MM.1S (cell line): ENCODE measurements at regions not wholly inside any gene's neighbourhood (a gene's known extent, or its start where the extent isn't known, plus 50 kb on each side); places are given as distances from the start of the nearest gene placed in this dataset.

Source experiments
- CTCF ChIP-seq: fragments of 300-600 bp; sonication (generic); IDR thresholded peaks from 2 replicates; pipeline ENCODE4 v1.5.1; 2016; ENCODE audit warnings: antibody characterized with exemption, low read length, mixed read lengths
- EZH2phosphoT487 ChIP-seq: fragments of 300-600 bp; sonication (generic); IDR thresholded peaks from 2 replicates; pipeline ENCODE4 v1.6.1; 2018; ENCODE audit warnings: antibody characterized with exemption, low read length

- no peak for TF ChIP-seq CTCF
- TF ChIP-seq EZH2phosphoT487 = no peak
Measured at GRCh38 chr10:84925495-84925894, 597.1 kb downstream of the CCSER2 start.
